BLaER1 treated with 17β-estradiol and CSF1 and Interleukin-3, amounts not matched to agents 10 nM and 100 nM (cell line): ENCODE measurements at regions not wholly inside any gene's neighbourhood (a gene's known extent, or its start where the extent isn't known, plus 50 kb on each side); places are given as distances from the start of the nearest gene placed in this dataset.

Experiments
- H3K27ac ChIP-seq, 11 experiments: shearing (Covaris generic); formaldehyde crosslinking; 2 replicates each; pipeline ENCODE4 v1.8.1; 2022
- H3K27me3 ChIP-seq, 11 experiments: shearing (Covaris generic); formaldehyde crosslinking; 2 replicates each; pipeline ENCODE4 v1.8.1; 2022
- H3K36me3 ChIP-seq, 11 experiments: shearing (Covaris generic); formaldehyde crosslinking; 2 replicates each; pipeline ENCODE4 v1.8.1; 2022
- H3K4me1 ChIP-seq, 10 experiments: shearing (Covaris generic); formaldehyde crosslinking; 2 replicates each; pipeline ENCODE4 v1.8.1; 2022
- H3K4me2 ChIP-seq, 11 experiments: shearing (Covaris generic); formaldehyde crosslinking; 2 replicates each; pipeline ENCODE4 v1.8.1; 2022
- H3K4me3 ChIP-seq, 10 experiments: shearing (Covaris generic); formaldehyde crosslinking; 2 replicates each; pipeline ENCODE4 v1.8.1; 2022
- H3K9ac ChIP-seq, 11 experiments: shearing (Covaris generic); formaldehyde crosslinking; 2 replicates each; pipeline ENCODE4 v1.8.1; 2022
- H3K9me3 ChIP-seq, 11 experiments: shearing (Covaris generic); formaldehyde crosslinking; replicated peaks in 1 of 11; 2 replicates each; pipeline ENCODE4 v1.8.1; 2022
- H4K20me1 ChIP-seq, 11 experiments: shearing (Covaris generic); formaldehyde crosslinking; 2 replicates each; pipeline ENCODE4 v1.8.1; 2022
- Cebpa-rat ChIP-seq, 11 experiments: shearing (Covaris generic); IDR thresholded peaks; 2 replicates each; pipeline ENCODE4 v1.8.1; 2022

DNA sequence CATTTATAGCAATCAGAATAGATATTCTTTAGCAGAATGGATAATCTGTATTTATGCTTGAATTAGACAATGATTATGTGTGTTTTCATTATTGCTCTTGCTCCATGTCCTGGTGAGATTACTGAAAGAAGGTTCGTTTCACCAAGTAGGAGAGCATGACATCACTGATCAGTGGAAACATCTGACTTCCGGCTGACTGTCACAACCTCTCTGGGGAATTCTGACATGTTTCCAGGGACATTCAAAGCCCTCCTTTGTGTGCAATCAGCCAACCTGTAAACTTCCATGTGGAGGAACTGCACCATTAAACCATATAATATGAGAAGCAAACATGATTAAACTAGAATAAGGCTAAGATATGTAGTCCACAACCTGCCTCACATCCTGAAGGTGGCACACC is 424.8 kb upstream of the ADGRL4 start:
- peak overlapping the region in 3 of 11 experiments; percentile 25 to 59 (median 57); a peak in 4 of 22 replicates for H3K27ac ChIP-seq
- peak in 2 of 11 experiments; percentile 13 to 49; a peak in 1 of 22 replicates for TF ChIP-seq Cebpa-rat (IDR thresholded peaks at IDR 0.05)
- H3K4me1 ChIP-seq, result peaks cover 4 to 15% (median 10%) of the 10 kb centered on the region in 10 experiments; a peak in 16 of 20 replicates
- H3K27me3 ChIP-seq, result no peaks in the 10 kb centered on the region
- no peaks in the 10 kb centered on the region for H3K9me3 ChIP-seq
- H3K36me3 ChIP-seq, result no peaks in the 10 kb centered on the region
- no peak overlapping the region for H3K9ac ChIP-seq
- peak overlapping the region in 10 of 11 experiments; percentile 1 to 58 (median 34); a peak in 17 of 22 replicates for H3K4me2 ChIP-seq
- H4K20me1 ChIP-seq, result no peaks in the 10 kb centered on the region
- H3K4me3 ChIP-seq, result no peak overlapping the region

DNA sequence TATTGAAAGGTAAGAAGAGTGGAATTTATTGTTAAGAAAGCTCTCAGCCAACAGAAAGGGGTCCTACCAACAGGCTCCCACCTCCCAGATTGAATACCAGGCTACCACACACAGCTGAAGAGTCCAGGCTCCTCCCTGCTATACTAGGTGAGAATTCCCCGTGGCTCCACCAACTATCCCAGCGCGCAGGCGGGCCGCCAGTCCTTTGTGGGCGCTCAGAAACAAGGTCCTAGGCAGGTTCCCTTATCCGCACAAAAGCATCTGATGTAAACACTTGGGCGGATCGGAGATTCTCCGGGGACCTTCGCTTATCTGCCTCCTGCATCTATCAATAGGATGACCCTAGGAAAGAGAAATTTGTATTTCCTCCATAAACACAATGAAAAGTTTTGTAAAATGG is 423.9 kb upstream of the ADGRL4 start:
- Histone ChIP-seq H3K9me3 (no peaks in the 10 kb centered on the region), H3K4me3 (no peak overlapping the region), H3K4me1 (peaks cover 4 to 15% (median 10%) of the 10 kb centered on the region in 10 experiments; a peak in 16 of 20 replicates), H3K27ac (peak overlapping the region in 3 of 11 experiments; percentile 6 to 59 (median 21); a peak in 4 of 22 replicates), H3K9ac (no peak overlapping the region), H4K20me1 (no peaks in the 10 kb centered on the region), H3K4me2 (0 out of 22 replicates have a peak overlapping the region, but pooled peaks of 1 of the 11 experiments have one; percentile 46), H3K36me3 (no peaks in the 10 kb centered on the region), H3K27me3 (no peaks in the 10 kb centered on the region)
- no peak for TF ChIP-seq Cebpa-rat (IDR thresholded peaks at IDR 0.05)

DNA sequence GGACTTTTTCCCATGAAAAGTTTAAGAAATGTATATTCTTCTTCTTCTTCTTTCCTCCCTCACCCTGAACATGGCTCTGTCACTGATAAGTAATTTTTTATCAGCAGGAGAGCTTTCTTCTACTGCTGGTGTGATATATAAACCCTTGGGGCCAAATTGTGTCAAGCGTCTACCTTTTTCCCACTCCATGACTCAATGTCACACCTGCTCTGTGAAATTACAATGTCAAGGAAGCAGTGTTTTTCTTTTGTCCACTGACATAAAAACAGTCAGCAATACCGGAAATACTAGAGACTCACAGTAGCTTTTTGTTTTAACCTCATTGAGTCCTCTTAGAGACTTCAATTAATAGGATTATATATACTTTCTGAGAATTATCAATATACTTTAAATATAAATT is 416.2 kb upstream of the ADGRL4 start:
- TF ChIP-seq Cebpa-rat (IDR thresholded peaks at IDR 0.05), result no peak

DNA sequence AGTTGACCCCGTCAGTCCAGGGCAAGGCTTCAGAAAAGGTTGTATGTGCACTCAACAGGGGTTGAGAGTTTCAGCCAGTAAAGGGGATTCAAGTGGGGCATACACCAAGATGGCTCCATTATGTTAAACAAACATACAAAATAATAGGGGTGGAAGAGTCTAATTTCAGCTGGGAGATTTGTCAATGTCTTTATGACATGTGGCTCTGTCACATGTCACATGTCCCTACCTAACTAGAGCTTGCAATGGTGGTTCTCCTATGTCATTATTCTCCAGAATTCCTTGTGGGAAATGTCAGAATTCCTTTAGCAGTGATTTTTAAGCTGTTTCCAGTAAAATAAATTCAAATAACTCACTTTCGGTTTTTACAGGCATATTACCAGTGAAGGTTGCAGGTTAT is 392.0 kb upstream of the ADGRL4 start:
- no peaks in the 10 kb centered on the region for H3K36me3 ChIP-seq
- H3K9ac ChIP-seq, result no peak overlapping the region
- H3K9me3 ChIP-seq, result peaks cover 0 to 11% (median 0%) of the 10 kb centered on the region in 11 experiments; a peak in 3 of 22 replicates
- H3K27me3 ChIP-seq, result no peaks in the 10 kb centered on the region
- H3K4me2 ChIP-seq, result no peak overlapping the region
- H3K4me3 ChIP-seq, result no peak overlapping the region
- H4K20me1 ChIP-seq, result no peaks in the 10 kb centered on the region
- peaks cover 0 to 17% (median 7%) of the 10 kb centered on the region in 10 experiments; a peak in 10 of 20 replicates for H3K4me1 ChIP-seq
- no peak overlapping the region for H3K27ac ChIP-seq
- TF ChIP-seq Cebpa-rat (IDR thresholded peaks at IDR 0.05), result no peak

More for the DNA sequence above, 416.2 kb upstream of the ADGRL4 start:
- Histone ChIP-seq H3K4me2 (no peak overlapping the region), H3K4me1 (no peaks in the 10 kb centered on the region), H3K9me3 (no peaks in the 10 kb centered on the region), H3K27ac (no peak overlapping the region), H3K27me3 (no peaks in the 10 kb centered on the region), H3K9ac (no peak overlapping the region), H3K4me3 (no peak overlapping the region), H4K20me1 (no peaks in the 10 kb centered on the region), H3K36me3 (no peaks in the 10 kb centered on the region)

DNA sequence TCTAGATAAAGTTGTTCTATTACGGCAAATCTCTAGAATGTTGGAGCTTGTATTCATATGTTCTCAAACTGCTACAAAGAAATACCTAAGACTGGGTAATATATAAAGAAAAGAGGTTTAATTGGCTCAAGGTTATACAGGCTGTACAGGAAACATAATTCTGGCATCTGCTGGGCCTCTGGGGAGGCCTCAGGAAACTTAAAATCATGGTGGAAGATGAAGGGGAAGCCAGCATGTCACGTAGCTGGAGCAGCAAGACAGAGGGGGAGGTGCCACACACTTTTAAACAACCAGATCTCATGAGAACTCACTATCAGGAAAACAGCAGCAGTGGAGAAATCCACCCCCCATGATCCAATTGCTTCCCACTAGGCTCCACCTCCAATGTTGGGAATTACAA is 390.4 kb upstream of the ADGRL4 start:
- Histone ChIP-seq H3K9me3 (peaks cover 0 to 11% (median 0%) of the 10 kb centered on the region in 11 experiments; a peak in 3 of 22 replicates), H3K4me3 (no peak overlapping the region), H3K9ac (no peak overlapping the region), H3K4me1 (peaks cover 0 to 17% (median 7%) of the 10 kb centered on the region in 10 experiments; a peak in 10 of 20 replicates), H4K20me1 (no peaks in the 10 kb centered on the region), H3K4me2 (peak overlapping the region in 7 of 11 experiments; percentile 28 to 62 (median 50); a peak in 12 of 22 replicates), H3K36me3 (no peaks in the 10 kb centered on the region), H3K27me3 (no peaks in the 10 kb centered on the region), H3K27ac (no peak overlapping the region)
- TF ChIP-seq Cebpa-rat (IDR thresholded peaks at IDR 0.05), result no peak

DNA sequence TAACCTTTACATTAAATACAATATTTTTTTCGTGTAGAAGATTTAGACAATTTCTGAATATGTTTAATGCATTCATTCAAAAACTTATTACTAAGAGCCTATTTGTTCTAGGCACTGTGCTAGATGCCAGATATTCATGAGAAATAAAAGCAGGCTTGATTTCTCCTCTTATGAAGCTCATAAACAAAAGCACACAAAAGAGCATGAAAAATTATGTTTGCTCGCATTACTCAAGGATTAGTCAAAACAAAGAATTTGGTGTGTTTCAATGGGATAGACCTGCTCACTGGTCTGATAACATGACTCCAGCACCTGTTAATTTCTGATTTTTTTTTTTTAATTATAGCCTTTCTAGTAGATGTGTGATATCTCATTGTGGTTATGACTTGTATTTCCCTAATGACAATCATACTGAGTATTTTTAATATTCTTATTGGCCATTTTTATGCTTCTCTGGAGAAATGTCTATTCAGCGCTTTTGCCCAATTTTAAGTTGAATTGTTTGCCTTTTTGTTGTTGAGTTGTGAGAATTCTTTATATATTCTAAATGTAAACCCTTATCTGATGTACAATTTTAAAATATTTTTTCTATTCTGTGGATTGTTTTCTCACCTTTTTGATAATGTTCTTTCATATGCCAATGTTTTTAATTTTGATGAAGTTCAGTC is 382.3 kb upstream of the ADGRL4 start:
- Histone ChIP-seq H3K27ac (no peak overlapping the region), H3K4me1 (peaks cover 0 to 11% (median 0%) of the 10 kb centered on the region in 10 experiments; a peak in 4 of 20 replicates), H4K20me1 (no peaks in the 10 kb centered on the region), H3K4me2 (no peak overlapping the region), H3K9ac (no peak overlapping the region), H3K36me3 (no peaks in the 10 kb centered on the region), H3K4me3 (no peak overlapping the region), H3K9me3 (no peaks in the 10 kb centered on the region), H3K27me3 (no peaks in the 10 kb centered on the region)
- no peak for TF ChIP-seq Cebpa-rat (IDR thresholded peaks at IDR 0.05)

DNA sequence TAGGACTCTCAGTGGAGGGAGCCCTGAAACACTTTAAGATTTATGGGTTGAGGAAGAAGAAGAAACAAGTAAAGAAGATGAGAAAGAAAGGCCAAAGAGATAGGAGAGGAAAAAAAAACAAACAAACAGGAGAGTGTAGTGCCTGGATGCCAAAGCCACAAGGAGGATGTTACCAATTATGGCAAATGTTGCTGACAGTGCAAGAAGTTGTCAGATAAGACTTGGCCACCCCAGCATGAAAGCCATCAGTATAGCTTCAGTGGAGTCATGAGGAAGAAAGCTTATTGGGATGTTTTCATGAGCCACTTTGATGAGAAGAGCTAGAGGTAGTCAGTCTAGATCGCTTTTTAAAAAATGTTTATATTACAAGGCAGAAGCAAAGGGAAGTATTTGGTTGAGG is 380.2 kb upstream of the ADGRL4 start:
- Histone ChIP-seq H3K4me2 (no peak overlapping the region), H3K36me3 (no peaks in the 10 kb centered on the region), H3K9ac (no peak overlapping the region)

DNA sequence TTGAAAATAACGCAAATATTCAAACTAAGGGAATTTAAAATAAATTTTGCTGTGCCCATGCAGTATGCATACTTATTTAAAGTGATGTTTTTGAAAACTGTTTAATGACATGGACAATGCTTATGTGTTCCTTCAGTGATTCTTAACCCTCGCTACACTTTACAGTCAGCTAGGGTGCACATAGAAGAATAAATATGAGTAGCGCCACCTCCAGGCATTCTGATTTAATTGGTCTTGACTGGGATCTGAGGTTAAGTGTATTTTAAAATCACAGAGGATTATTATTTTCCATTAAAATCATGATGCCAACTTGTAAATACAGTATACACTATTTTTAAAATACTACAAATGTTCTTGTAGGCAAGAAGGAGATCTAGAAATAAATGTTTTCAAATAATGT is 373.5 kb upstream of the ADGRL4 start:
- Histone ChIP-seq H3K9me3 (no peaks in the 10 kb centered on the region), H3K9ac (no peak overlapping the region), H4K20me1 (no peaks in the 10 kb centered on the region), H3K36me3 (no peaks in the 10 kb centered on the region), H3K4me1 (no peaks in the 10 kb centered on the region), H3K4me3 (no peak overlapping the region), H3K4me2 (no peak overlapping the region), H3K27me3 (no peaks in the 10 kb centered on the region), H3K27ac (no peak overlapping the region)
- TF ChIP-seq Cebpa-rat (IDR thresholded peaks at IDR 0.05), result no peak

More for the DNA sequence above, 380.2 kb upstream of the ADGRL4 start:
- no peak overlapping the region for H3K27ac ChIP-seq
- no peak for TF ChIP-seq Cebpa-rat (IDR thresholded peaks at IDR 0.05)
- H3K9me3 ChIP-seq, result no peaks in the 10 kb centered on the region
- H3K4me3 ChIP-seq, result no peak overlapping the region
- no peaks in the 10 kb centered on the region for H4K20me1 ChIP-seq
- no peaks in the 10 kb centered on the region for H3K27me3 ChIP-seq
- H3K4me1 ChIP-seq, result peaks cover 0 to 11% (median 0%) of the 10 kb centered on the region in 10 experiments; a peak in 4 of 20 replicates

DNA sequence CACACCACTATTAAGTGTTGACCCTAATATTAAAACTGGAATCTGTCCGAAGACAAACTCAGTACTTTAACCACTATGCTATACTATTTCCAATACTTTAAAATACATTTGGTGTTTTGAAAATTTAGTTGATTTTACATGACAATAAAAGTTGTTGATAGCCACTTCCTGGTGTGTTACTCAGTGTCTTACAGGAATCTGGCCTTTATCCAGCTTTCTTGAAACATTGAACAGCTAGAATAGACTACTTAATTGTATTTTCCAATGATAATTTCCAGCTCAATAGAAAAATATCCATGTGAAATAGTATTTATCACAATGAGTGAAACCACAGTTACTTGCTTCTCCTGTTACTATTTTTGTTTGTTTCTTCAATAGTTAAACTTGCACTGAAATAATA is 369.6 kb upstream of the ADGRL4 start:
- Histone ChIP-seq H3K36me3 (no peaks in the 10 kb centered on the region), H3K4me2 (no peak overlapping the region), H3K9ac (no peak overlapping the region), H3K4me1 (no peaks in the 10 kb centered on the region), H3K9me3 (no peaks in the 10 kb centered on the region), H3K27ac (no peak overlapping the region), H3K4me3 (no peak overlapping the region), H4K20me1 (no peaks in the 10 kb centered on the region), H3K27me3 (no peaks in the 10 kb centered on the region)
- no peak for TF ChIP-seq Cebpa-rat (IDR thresholded peaks at IDR 0.05)

DNA sequence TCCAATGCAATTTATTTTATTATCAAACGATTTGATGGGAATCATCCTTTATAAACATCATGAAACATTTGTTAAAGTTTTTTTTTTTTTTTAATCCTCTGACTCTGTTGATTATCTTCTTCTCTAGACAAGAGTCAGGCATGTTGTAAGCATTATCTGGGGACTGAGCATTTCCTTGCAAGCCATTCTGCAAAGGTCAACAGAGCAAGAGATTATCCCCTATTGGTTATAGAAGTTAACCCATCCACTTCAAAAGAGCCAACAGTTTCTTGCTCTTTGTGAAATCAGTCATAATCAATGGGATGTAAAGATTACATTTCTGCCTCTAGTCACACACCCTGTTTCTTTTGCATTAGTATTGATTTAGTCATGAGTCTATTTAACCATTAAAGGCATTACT is 368.8 kb upstream of the ADGRL4 start:
- no peak overlapping the region for H3K27ac ChIP-seq
- no peak overlapping the region for H3K4me2 ChIP-seq
- no peaks in the 10 kb centered on the region for H3K9me3 ChIP-seq
- H3K9ac ChIP-seq, result no peak overlapping the region
- no peak for TF ChIP-seq Cebpa-rat (IDR thresholded peaks at IDR 0.05)
- H3K36me3 ChIP-seq, result no peaks in the 10 kb centered on the region
- no peaks in the 10 kb centered on the region for H3K27me3 ChIP-seq
- no peaks in the 10 kb centered on the region for H4K20me1 ChIP-seq
- H3K4me1 ChIP-seq, result no peaks in the 10 kb centered on the region
- no peak overlapping the region for H3K4me3 ChIP-seq
